ENCODE measurements at regions not wholly inside any gene's neighbourhood (a gene's known extent, or its start where the extent isn't known, plus 50 kb on each side); places are given as distances from the start of the nearest gene placed in this dataset.
"Not testable (repeated sequence)": the region's sequence is repeated elsewhere in the genome, so short reads cannot be mapped to it uniquely, and the experiment has no call there.

- no peak for DNase-seq
Observed at GRCh38 chr6:126824226-126824625, 294.2 kb upstream of the RSPO3 start.

GRCh38 chr6:126824815-126825214 is 293.7 kb upstream of the RSPO3 start:
- DNase-seq = no peak

DNA sequence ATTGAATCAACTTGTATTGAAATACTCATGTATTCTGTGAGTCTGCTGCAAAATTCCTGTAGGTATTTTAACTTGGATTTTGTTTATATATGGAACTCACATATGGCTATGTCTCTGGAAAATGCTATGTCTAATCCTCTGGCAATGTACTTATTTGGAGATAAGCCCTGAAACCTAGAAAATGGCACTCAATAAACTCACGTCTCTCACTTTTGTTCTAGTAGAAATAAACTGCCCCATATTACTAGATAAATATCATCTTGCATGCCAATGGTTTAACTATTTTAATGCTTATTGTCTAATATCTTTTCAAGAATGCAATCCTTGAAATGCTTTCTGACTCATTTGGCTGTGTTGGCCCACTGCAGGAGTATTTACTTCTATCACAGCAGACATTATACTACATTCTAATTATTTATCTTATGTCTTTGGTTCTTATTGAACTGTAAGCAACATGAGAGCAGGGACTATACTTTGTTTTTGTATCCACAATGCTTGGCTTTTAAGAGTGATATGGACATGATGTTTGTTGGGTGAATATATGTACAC is 292.2 kb upstream of the RSPO3 start:
- DNase-seq = no peak

DNA sequence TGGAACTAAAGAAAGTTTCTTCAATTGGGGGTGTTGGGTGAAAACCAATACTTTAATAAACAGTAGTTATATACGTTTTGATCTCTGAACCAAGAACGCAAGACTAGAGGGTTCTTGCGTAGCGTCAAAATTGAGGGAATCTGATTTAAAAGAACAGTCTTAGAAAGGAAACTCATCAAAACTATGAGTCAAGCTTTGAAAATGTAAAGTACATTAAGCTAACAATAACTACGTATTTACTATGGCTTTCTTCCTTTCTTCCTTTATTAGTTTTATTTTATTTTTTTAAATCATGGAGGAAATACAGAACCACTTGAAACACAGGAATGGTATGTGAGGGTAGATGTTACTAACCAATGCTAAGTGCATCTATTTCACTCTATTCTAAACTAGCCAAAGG is 287.0 kb upstream of the RSPO3 start:
- no peak for DNase-seq

- DNase-seq = no peak
Observed at GRCh38 chr6:126842769-126843168, 275.7 kb upstream of the RSPO3 start.

DNA sequence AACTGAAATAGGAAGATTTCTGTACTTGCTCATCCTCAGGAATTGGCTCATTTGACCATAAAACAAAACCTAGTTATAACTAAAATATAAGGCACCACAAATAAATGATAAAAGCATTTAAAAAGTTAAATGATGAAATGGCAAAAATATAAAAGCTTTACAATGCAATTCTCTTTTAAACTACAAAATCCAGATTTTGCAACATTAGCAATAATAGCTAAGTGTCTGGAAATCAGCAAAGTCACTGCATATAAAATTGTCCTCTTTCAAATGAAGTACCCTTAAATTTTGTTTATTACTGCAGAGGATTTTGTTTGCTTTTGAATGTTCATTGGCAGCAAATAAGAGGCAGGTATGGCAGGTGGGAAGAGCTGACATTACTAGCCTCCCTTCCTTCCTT is 270.4 kb upstream of the RSPO3 start:
- DNase-seq = no peak

GRCh38 chr6:126867641-126868040 is 250.8 kb upstream of the RSPO3 start:
- DNase-seq = no peak

- DNase-seq = no peak
Observed at GRCh38 chr6:126873351-126873750, 245.1 kb upstream of the RSPO3 start.

DNA sequence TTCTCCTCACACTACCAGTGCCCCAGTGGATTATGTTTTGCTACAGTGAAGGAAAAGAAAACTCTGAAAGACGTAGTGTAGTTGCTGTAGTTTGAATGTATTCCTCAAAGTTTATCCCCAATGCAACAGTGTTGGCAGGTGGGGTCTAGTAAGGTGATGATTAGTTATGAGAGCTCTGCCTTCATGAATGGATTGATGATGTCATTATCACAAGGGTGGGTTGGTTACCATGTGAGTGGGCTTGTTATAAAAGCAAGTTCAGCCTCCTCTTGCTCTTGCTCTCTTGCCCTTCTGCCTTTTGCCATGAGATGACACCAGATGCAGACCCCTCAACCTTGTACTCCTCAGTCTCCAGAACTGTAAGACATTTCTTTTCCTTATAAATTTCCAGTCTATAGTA is 244.7 kb upstream of the RSPO3 start:
- DNase-seq = no peak

- DNase-seq = no peak
Observed at GRCh38 chr6:126876446-126876845, 242.0 kb upstream of the RSPO3 start.

DNA sequence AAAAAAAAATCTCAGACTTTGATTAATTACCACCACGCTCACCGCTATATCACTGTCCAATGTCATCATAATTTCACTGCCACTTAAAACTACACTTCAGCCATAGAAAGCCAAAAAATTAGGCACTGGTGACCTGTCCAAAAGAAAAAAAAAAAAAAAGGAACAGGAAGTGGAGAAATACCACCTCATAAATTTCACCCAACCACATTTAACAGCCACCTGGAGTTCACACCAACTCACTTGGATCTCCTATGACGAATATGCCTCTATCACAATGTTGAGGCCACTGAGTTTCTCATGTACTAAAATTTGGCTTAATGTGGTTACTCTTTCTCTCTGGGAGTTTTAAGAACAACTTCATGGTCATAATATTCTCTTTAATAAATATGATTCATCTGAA is 237.5 kb upstream of the RSPO3 start:
- no peak for DNase-seq

DNA sequence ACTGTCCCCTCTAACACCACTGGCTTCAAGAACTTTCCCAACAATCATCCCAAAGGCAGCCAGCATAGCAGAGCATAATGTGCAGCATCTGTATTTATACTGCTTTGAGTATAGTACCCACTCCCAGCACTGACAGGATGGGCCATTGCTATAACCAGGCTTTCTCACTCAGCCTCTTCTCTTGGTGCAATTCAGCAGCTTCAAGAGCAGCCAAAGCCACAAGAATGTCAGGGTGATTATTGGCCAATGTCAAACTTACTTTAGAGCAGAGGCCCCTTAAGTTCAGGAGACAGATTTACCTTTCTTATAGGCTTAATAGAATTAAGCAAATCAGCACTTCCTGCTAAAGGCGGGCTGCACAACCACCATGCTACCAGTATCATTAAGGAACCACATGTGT is 232.4 kb upstream of the RSPO3 start:
- DNase-seq = no peak

GRCh38 chr6:126888727-126889725 is 229.4 kb upstream of the RSPO3 start:
- no peak for DNase-seq

GRCh38 chr6:126890055-126890454 is 228.4 kb upstream of the RSPO3 start:
- no peak for DNase-seq

GRCh38 chr6:126891158-126891557 is 227.3 kb upstream of the RSPO3 start:
- DNase-seq = no peak

- DNase-seq = not testable (repeated sequence)
Observed at GRCh38 chr6:126892869-126893268, 225.6 kb upstream of the RSPO3 start.

DNA sequence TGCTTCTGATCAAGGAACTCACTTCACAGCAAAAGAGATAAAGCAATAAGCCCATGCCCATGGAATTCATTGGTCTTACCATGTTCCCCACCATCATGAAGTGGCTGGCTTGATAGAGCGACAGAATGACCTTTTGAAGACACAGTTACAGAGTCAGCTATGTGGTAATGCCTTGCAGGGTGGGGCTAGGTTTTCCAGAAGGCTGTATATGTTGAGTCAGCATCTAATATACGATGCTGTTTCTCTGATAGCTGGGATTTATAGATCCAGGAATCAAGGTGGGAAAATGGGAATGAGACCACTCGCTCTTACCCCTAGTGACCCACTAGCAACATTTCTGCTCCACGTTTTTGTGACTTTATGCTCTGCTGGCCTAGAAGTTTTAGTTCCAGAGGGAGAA is 220.7 kb upstream of the RSPO3 start:
- DNase-seq = no peak

DNA sequence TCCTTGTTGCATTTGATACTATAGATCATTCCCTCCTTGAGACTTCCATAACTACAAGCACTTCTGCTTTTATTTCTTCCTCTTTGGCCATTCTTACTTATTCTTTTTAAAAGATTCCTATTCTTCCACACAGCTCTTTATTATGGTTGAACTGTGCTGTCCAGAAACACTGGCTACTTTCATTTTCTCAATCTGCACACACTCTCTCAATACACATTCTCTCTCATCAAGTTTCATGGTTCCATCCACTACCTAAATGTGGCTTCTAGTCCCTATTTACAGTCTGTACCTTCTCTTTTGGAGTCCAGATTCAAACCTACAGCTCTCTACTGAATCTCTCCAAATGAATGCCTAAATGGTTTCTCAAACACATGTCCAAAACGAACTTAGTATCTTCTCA is 214.3 kb upstream of the RSPO3 start:
- no peak for DNase-seq

DNA sequence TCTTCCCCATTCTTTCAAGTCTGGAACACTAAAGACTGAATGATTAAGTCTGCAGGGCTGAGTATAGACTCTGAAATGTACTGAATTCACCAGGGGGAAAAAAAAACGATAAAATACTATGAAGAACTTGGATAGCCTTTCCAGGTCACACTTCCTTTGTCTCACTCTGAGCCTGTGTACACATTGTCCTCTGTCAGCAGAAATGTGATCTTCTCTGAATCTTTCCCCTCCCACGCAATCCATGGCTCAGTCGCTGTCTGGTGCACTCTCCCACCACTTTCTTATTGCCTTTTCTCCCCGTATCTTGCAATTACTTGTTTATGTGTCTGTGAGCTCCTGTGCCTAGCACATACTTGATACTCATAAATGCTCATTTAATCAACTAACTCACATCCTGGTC is 212.6 kb upstream of the RSPO3 start:
- no peak for DNase-seq

GRCh38 chr6:126907312-126907711 is 211.2 kb upstream of the RSPO3 start:
- no peak for DNase-seq

DNA sequence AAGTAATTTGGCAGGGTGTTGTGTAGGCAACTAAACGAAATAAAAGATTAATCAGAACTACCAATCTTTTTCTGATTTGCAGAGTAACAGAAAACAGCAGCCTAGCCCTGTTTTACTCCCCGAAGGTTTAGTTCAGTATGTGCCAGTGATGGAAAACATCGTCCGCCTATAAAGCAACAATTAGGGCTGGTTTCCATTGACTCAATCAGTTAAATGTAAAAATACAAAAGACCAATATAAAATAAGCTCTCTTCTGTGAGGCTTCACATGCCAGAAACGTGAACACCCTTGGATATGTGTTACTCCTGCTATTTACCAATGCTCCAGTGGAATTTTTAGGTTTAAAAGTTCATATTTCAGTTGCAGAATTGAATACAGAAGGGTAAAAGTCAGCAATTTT is 210.5 kb upstream of the RSPO3 start:
- DNase-seq = no peak

DNA sequence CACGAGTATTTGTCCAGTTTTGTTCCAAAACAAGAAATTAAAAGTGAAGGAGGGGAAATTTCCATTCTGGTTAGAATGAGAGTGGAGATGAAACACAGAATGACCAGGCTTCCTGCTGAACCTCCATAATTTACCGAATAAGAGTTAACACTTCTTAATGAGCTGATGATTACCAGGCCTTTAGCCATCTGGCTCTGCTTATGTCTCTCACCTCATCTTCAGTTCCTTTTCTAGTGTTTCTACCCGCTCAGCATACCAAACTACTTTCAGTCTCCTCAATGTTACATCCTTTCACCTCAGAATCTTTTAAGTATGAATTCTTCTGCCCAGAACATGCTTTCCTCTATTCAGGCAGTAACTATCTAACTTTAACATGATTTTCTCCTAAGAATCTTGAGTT is 209.0 kb upstream of the RSPO3 start:
- no peak for DNase-seq

- no peak for DNase-seq
Observed at GRCh38 chr6:126913651-126914050, 204.8 kb upstream of the RSPO3 start.

DNA sequence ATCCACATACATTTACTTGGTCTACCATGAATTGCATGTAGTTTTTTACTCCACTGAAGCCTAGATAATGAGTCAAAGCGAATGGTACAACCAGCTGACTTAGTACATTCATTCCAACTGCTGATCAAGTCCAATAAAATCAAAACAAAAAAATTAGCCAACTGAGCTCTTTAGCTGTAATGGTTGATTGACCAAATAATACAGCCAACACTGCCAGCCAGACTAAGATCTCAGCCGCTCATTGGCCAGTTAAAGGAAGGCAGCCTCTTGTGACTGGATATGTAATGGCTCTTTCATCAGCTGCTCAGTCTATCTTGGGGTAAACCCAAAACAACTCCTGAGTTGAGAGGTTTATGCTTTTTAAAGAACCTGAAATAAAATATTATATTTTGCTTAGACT is 204.3 kb upstream of the RSPO3 start:
- no peak for DNase-seq

- DNase-seq = no peak
Observed at GRCh38 chr6:126914801-126915200, 203.7 kb upstream of the RSPO3 start.
